Right lobe of liver (tissue), 6 donors: ENCODE measurements at regions not wholly inside any gene's neighbourhood (a gene's known extent, or its start where the extent isn't known, plus 50 kb on each side); places are given as distances from the start of the nearest gene placed in this dataset.

ENCODE experiments used
- ATAC-seq, 4 donors: fragments of 200-7000 bp; cut with Tn5 transposase; one replicate each; pipeline ENCODE4 v1.9.1; 2020; ENCODE audit warnings: mild to moderate bottlenecking in 4 of 4, moderate library complexity in 4 of 4
- DNase-seq, 3 donors: peaks; one replicate each; pipeline ENCODE4 v3.0.0-alpha.2; 2020
- H3K27ac ChIP-seq, 3 donors: fragments of 200-600 bp; one replicate each; pipeline ENCODE4 v1.8.0; 2022
- H3K27me3 ChIP-seq, 2 donors: fragments of 200-600 bp; one replicate each; pipeline ENCODE4 v1.8.0; 2022
- H3K36me3 ChIP-seq, 4 donors: fragments of 200-600 bp; sonication (generic) in 1 of 4; one replicate each; pipeline versions ENCODE4 v1.5.1 to v1.8.0; 2017 to 2022; ENCODE audit warnings: control low read depth in 1 of 4
- H3K4me1 ChIP-seq, 4 donors: fragments of 200-600 bp; sonication (generic) in 1 of 4; one replicate each; pipeline versions ENCODE4 v1.5.1 to v1.8.0; 2017 to 2022; ENCODE audit warnings: control low read depth in 1 of 4
- H3K4me3 ChIP-seq, 3 donors: fragments of 200-600 bp; one replicate each; pipeline ENCODE4 v1.8.0; 2022
- H3K9me3 ChIP-seq, 4 donors: fragments of 200-600 bp; sonication (generic) in 1 of 4; one replicate each; pipeline versions ENCODE4 v1.5.1 to v1.8.0; 2017 to 2022; ENCODE audit warnings: control low read depth in 1 of 4
- POLR2A ChIP-seq: fragments of 450-650 bp; IDR thresholded peaks from one replicate; pipeline ENCODE4 v1.6.1; 2017; ENCODE audit warnings: antibody characterized with exemption, mild to moderate bottlenecking
- WGBS: methylation state at CpG from one replicate; pipeline ENCODE4 v1.1.6; 2018; ENCODE audit warnings: low coverage, low lambda C conversion rate; ENCODE audit not compliant: insufficient coverage; ENCODE audit errors: missing lambda C conversion rate; 5-methylcytosine and 5-hydroxymethylcytosine counted together
- intact Hi-C, 2 donors: fragments of 100-400 bp; cut with DNase I; formaldehyde crosslinking; loops; one replicate each; pipeline versions ENCODE4 v1.11.2 to v1.14.1; 2022
- TF ChIP-seq, protein P1 (sequence below), 4 donors: fragments of 200-600 bp in 3 of 4; fragments of 450-650 bp in 1 of 4; IDR thresholded peaks; one replicate each; pipeline versions ENCODE4 v1.5.1 to v1.8.0; 2016 to 2022; ENCODE audit warnings: antibody characterized with exemption in 4 of 4, mild to moderate bottlenecking in 2 of 4
- donor health status: DM: no; HTN: yes; CAD: no.
- donor health status: DM: no; HTN: no; CAD: no.
- donor health status: DM: no; HTN: no; CAD: no.
- donor health status: DM: no; HTN: yes; CAD: no.
- donor health status: DM: no; HTN: yes; CAD: no.

DNA sequence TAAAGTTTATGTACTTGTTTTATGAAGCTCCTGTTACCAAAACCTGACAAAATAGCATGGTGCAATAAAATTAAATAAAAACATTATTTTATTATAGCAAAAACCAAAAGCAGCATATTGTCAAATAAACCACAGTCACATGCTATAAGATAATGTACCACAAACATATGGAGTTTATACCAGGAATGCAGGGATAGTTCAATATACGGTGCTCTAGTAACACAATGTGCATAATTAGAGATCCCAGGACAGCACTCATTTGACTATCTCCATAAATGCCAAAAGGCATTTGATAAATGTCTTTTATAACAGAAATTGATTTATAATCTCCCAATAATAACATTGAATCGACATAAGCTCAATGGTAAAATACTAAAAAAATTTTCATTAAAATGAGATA lies 402.0 kb downstream of the RND3 start:
- no peak overlapping the region for H3K27ac ChIP-seq
- H3K36me3 ChIP-seq = no peaks in the 10 kb centered on the region
- no peak for DNase-seq
- no peaks in the 10 kb centered on the region for H3K27me3 ChIP-seq
- H3K9me3 ChIP-seq = no peaks in the 10 kb centered on the region
- intact Hi-C loops = no loop called here
- no peak overlapping the region for H3K4me3 ChIP-seq
- ATAC-seq = no peak
- 86% methylated on average over 2 of the region's 2 CpGs for WGBS
- no peaks in the 10 kb centered on the region for H3K4me1 ChIP-seq
- TF ChIP-seq, protein P1, sequence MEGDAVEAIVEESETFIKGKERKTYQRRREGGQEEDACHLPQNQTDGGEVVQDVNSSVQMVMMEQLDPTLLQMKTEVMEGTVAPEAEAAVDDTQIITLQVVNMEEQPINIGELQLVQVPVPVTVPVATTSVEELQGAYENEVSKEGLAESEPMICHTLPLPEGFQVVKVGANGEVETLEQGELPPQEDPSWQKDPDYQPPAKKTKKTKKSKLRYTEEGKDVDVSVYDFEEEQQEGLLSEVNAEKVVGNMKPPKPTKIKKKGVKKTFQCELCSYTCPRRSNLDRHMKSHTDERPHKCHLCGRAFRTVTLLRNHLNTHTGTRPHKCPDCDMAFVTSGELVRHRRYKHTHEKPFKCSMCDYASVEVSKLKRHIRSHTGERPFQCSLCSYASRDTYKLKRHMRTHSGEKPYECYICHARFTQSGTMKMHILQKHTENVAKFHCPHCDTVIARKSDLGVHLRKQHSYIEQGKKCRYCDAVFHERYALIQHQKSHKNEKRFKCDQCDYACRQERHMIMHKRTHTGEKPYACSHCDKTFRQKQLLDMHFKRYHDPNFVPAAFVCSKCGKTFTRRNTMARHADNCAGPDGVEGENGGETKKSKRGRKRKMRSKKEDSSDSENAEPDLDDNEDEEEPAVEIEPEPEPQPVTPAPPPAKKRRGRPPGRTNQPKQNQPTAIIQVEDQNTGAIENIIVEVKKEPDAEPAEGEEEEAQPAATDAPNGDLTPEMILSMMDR (IDR thresholded peaks at IDR 0.05) = no peak
- no peak for TF ChIP-seq POLR2A

DNA sequence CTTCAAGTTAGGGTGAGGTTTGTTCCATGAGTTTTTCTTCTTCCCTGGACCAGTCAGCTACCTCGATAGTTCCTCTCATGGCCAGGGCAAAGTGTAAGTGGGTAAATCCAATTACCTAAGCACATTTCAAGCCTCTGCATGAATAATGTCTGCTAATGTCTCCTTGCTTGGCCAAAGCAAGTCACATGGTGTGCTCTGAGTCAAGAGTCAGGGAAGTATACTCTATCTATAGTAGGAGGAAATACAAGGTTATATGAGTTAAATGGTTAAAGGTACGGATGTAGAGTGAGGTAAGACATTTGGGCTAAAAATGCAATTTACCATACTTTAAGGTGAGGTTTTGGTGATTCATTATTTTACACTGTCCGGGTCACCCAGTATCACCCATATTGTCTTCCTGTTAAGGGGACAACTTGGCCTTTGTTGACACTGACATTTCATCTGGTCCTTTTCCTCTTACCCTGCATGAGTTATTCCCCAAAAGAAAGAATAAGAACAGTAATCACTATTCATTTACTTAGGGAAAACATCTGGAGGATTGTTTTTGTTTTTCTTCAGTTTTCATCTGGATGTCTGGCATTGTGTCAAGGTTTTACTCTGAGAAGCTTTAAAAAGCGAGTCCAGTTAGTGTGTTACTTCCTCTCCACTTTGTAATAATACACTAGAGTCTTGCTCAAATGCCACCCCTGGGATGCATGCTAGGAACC lies 405.5 kb downstream of the RND3 start:
- Histone ChIP-seq H3K27ac (no peak overlapping the region), H3K9me3 (no peaks in the 10 kb centered on the region), H3K36me3 (no peaks in the 10 kb centered on the region), H3K27me3 (no peaks in the 10 kb centered on the region), H3K4me3 (no peak overlapping the region), H3K4me1 (no peaks in the 10 kb centered on the region)
- no peak for DNase-seq
- ATAC-seq = no peak
- WGBS = 78% methylated on average over 4 of the region's 4 CpGs
- TF ChIP-seq POLR2A = no peak
- TF ChIP-seq, protein P1 (IDR thresholded peaks at IDR 0.05) = no peak
- intact Hi-C loops = no loop called here

DNA sequence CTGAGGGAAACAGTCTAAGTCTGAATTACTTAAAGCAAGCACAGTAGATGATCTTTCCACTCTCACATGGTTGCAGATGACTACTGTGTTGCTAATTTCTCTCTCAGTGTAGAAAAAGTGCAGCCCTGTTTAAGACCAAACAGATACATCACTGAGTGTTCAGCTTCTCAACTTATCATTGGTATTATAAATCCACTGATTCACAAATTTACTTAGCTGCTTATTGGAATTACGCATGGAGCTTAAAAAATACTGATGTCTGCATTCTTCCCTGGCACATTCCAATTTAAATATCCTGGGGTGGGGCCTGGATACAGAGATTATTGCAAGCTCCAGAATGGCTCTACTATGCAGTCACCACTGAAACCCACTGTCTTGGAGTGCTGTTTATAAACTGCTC lies 411.2 kb downstream of the RND3 start:
- TF ChIP-seq, protein P1 (IDR thresholded peaks at IDR 0.05) = no peak
- TF ChIP-seq POLR2A = no peak
- no peaks in the 10 kb centered on the region for H3K4me1 ChIP-seq
- H3K36me3 ChIP-seq = no peaks in the 10 kb centered on the region
- no peaks in the 10 kb centered on the region for H3K9me3 ChIP-seq
- H3K4me3 ChIP-seq = no peak overlapping the region
- 70% methylated on average over 1 of the region's 1 CpG for WGBS
- no peaks in the 10 kb centered on the region for H3K27me3 ChIP-seq
- DNase-seq (no peak), ATAC-seq (no peak)
- intact Hi-C loops = no loop called here
- H3K27ac ChIP-seq = no peak overlapping the region

DNA sequence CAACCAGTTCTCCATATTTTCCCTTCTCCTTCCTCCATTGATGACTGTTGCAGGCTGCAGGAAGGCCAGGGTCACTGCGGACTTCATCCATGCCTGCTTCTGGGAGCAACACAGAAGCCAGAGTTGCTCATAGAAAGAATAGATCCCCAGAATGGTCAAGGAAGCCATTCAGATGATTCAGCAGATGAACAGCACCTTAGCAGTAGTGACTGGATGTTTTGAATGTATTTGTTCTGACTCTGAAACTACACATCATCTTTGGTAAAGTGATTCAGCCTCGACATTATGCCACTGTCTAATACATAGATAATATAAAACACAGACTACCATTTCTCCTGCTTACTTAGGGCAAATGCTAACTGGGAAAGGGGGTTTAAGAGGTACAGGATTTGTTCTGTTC lies 411.6 kb downstream of the RND3 start:
- 86% methylated on average over 2 of the region's 2 CpGs for WGBS
- no peaks in the 10 kb centered on the region for H3K4me1 ChIP-seq
- no peaks in the 10 kb centered on the region for H3K36me3 ChIP-seq
- H3K27ac ChIP-seq = no peak overlapping the region
- H3K9me3 ChIP-seq = no peaks in the 10 kb centered on the region
- no peak for ATAC-seq
- no peak overlapping the region for H3K4me3 ChIP-seq
- intact Hi-C loops = no loop called here
- H3K27me3 ChIP-seq = no peaks in the 10 kb centered on the region
- no peak for TF ChIP-seq POLR2A
- TF ChIP-seq, protein P1 (IDR thresholded peaks at IDR 0.05) = no peak
- no peak for DNase-seq
